ENCODE measurements at regions not wholly inside any gene's neighbourhood (a gene's known extent, or its start where the extent isn't known, plus 50 kb on each side); places are given as distances from the start of the nearest gene placed in this dataset.

- no peak for DNase-seq (ENCODE audit: low spot score)
- intact Hi-C loops (cut with DNase I), result no loop called here
Measured at GRCh38 chrX:39460499-39460898, 637.3 kb downstream of the BCOR start.

- no peak for DNase-seq (ENCODE audit: low spot score)
- intact Hi-C loops (cut with DNase I), result no loop called here
Measured at GRCh38 chrX:39462835-39463234, 634.9 kb downstream of the BCOR start.

DNA sequence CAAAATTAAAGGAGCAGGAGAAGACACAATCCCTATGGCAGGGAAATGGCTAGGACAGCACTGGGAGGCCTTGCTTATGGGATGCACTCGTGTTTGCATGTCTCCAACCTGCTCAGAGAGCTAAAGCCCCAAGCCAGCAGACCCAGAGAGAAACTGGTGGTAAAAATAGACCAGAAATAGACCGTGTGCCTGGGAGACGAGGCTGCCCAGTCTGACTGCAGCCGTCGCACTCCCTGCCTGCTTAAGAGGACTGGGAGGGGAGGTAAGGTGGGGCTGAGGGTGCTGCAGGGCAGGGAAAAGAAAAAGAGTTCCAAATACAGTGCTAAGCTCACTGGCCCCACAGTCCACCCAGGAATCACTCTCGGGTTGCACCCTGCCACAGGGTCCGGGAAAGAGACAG, 633.5 kb downstream of the BCOR start:
- DNase-seq (ENCODE audit: low spot score), result no peak
- intact Hi-C loops (cut with DNase I), result no loop called here

DNA sequence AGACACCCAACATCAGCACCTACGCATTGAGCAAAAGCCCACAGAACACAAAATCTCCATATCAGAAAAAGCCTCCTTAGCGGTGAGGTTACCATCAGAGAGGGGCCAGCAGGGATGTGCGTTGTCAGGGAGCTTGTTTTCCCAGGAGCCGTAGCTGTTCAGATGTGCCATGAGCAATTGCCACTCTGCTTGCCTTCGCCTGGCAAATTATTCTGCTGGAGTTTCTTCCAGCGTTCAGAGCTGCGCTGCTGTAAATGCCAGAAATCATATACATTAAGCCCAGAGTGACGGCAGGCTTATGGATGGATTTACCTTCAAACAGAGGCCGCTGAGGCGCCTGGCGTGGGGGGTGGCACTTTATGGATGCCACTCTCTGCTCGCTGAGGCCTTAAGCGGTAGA, 632.3 kb downstream of the BCOR start:
- no peak for DNase-seq (ENCODE audit: low spot score)

DNA sequence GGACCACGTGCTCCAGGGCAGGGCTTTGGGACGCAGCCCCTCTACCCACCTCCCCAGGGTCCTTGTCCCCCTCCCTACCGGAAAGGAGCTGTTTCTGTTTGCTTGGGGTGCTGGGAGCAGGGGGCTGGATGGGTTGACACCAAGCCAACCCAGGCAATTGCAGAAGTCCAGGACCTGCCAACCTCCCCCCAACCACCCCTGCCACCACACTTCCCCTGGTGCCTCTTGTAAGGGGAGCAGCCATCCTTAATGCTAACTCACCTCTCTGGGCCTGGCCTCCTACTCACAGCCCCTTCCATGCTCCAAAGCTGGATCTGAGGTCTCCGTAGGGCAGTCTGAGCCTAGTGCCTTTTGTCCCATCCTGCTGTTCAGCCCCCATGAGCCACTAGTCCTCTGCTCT, 631.9 kb downstream of the BCOR start:
- DNase-seq (ENCODE audit: low spot score), result no peak
- intact Hi-C loops (cut with DNase I), result no loop called here

More for the DNA sequence above, 632.3 kb downstream of the BCOR start:
- intact Hi-C loops (cut with DNase I), result no loop called here

DNA sequence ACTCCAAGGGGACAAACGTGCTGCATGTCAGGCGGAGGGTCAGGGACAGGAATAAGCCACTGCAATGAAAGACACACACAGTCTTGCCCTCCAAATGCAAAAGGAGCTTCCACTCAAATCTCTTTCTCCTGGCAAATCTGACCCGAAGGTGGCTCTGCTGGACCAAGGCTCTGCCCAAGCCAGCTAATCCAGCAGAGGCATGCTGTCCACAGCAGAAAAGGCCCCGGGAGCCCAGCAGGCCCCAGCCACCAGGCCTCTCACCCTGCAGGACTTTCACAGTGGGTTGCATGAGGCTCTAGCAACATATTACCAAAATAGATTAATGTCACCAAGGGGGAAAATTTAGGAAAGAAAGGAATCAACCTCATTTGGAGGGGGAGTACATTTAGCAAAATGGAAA, 628.6 kb downstream of the BCOR start:
- DNase-seq (ENCODE audit: low spot score), result no peak
- intact Hi-C loops (cut with DNase I), result no loop called here

DNA sequence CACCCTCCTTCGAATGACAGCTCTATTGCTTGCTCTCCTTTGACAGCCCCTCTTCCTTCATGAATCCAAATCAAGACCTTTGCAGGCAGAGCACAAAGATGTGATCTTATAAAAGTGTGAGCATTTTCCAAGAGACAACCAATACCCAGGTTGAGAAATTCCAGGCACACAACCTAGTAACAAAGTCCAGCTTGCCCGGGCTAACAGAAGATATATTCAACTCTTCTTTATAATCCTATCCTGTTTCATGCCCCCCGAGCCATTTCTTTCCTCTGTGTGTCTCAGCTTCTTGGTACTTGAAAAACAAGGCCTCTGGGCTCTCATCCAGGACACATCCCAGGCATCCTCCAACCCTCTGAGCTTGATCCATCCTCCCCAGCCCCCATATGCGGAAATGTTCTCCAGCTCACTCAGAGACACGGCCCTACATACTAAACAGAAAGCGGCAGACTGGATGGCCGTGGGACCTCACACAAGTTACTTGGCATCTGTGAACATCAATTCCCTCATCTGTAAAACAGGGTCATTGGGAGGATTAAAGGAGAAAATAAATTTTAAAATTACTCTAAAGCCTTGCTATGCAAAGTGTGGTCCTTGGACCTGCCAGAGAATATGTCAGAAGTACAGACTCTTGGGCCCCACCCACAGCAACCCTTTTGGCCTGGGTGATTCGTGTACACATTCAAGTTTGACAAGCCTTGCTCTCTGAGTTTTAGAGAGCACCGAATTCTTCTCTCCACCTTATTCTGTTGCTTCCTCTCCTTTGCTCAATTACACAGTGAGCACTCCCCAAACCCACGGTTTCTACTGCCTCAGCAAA, 627.0 kb downstream of the BCOR start:
- intact Hi-C loops (cut with DNase I), result no loop called here
- DNase-seq (ENCODE audit: low spot score), result no peak

DNA sequence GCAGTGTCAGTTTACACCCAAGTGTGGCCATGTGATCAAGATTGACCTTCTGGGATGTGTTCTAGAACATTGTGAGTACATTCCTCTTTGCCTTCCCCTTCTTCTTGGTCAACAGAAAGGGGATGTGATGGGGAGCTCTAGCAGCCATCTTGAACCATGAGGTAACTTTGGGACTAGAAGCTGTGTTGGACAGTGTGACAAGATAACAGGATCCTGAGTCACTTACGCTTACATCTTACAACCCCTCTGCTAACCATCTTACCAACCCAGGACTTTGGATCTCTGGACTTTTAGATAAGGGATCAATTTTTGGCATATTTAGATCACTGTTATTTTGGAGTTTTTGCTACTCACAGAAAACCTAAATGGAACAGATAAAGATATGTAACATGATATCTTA, 625.6 kb downstream of the BCOR start:
- intact Hi-C loops (cut with DNase I), result no loop called here

GRCh38 chrX:39473812-39474211, 623.9 kb downstream of the BCOR start:
- intact Hi-C loops (cut with DNase I), result no loop called here

More for the DNA sequence above, 625.6 kb downstream of the BCOR start:
- no peak for DNase-seq (ENCODE audit: low spot score)

GRCh38 chrX:39475372-39475771, 622.4 kb downstream of the BCOR start:
- no peak for DNase-seq (ENCODE audit: low spot score)
- intact Hi-C loops (cut with DNase I), result no loop called here

More at GRCh38 chrX:39473812-39474211, 623.9 kb downstream of the BCOR start:
- DNase-seq (ENCODE audit: low spot score), result no peak

GRCh38 chrX:39476604-39477021, 621.1 kb downstream of the BCOR start:
- intact Hi-C loops (cut with DNase I), result no loop called here
- no peak for DNase-seq (ENCODE audit: low spot score)

GRCh38 chrX:39477031-39477761, 620.6 kb downstream of the BCOR start:
- intact Hi-C loops (cut with DNase I), result no loop called here
- no peak for DNase-seq (ENCODE audit: low spot score)

DNA sequence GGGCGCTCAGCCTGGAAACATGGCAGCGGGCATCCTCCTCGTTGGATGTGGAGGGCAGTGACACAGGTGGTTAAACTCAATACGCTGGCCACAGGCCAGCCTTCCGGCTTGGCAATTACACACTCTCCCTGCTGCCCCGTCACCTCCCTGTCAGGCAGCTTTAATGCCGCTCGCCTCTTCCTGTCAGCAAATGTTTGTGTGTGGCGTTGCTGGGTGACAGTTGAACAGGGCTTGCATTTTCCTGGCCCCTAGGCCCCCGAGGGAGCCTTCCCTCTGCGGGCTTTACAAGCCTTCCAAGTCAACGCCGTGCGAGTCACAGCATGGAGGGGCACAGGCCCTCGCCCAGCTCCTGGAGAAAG, 620.0 kb downstream of the BCOR start:
- DNase-seq (ENCODE audit: low spot score), result no peak
- intact Hi-C loops (cut with DNase I), result no loop called here

- no peak for DNase-seq (ENCODE audit: low spot score)
- intact Hi-C loops (cut with DNase I), result no loop called here
Measured at GRCh38 chrX:39479856-39480255, 617.9 kb downstream of the BCOR start.

GRCh38 chrX:39480963-39481362, 616.8 kb downstream of the BCOR start:
- intact Hi-C loops (cut with DNase I), result no loop called here
- DNase-seq (ENCODE audit: low spot score), result no peak

DNA sequence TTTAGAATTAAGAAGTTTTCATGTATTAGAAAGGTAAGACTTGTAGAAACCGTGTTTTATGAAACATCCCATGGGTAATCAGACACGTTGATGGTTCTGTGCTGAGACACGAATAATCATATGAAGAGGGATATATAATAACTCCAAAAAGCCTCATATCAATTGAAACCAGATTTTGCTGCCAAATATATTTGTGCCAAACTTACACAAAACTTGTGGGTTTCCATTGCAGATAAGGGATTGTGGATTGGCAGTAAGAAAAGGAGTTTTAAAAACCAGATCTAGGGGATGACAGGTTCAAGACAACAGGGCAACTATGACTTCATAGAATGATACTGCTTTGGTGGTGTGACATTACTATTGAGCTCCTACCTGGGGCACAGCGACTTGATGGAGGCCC, 616.1 kb downstream of the BCOR start:
- intact Hi-C loops (cut with DNase I), result no loop called here
- no peak for DNase-seq (ENCODE audit: low spot score)

DNA sequence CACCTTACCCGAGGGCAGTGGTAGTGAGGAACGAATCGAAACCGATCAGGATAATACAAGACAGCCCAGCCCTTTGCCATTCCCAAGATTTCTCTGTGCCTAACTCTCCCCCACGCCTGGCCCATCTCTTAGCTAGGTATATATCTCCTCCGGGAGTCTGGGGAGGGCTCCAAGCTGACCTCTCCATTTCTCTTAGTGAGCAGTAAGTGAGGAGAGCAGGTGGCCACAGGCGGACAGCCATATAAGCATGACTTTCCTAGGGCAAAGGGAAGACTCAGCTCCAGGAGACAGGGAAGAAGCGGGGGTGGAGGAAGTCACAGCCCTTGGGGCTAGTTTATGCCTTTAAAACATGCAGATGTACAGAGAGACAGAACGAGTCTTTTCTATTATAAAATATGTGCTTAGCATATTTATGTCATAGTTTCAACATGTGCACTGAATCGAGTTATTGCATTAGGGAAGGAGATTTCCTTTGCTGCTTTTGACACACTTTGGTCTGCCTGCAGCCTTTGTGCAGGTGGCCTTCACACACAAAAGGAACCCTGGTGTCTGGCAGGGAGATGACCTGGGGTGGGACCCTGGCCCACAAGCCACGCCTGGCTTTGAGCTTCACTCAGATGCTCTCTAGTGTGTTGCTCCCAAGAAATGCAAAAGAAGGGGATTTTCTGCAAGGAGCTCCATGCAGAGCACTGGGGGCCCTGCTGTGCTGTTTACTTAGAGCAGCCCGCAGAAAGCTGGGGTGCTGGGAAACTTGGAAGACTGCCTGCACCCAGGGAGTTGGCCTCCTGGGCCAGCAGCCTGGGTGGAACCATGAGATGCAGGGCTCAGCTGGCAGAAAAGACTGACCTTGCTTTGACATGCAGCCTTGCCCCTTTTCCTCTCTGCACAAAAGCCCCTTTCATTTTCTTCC, 613.3 kb downstream of the BCOR start:
- no peak for DNase-seq (ENCODE audit: low spot score)
- intact Hi-C loops (cut with DNase I), result no loop called here

DNA sequence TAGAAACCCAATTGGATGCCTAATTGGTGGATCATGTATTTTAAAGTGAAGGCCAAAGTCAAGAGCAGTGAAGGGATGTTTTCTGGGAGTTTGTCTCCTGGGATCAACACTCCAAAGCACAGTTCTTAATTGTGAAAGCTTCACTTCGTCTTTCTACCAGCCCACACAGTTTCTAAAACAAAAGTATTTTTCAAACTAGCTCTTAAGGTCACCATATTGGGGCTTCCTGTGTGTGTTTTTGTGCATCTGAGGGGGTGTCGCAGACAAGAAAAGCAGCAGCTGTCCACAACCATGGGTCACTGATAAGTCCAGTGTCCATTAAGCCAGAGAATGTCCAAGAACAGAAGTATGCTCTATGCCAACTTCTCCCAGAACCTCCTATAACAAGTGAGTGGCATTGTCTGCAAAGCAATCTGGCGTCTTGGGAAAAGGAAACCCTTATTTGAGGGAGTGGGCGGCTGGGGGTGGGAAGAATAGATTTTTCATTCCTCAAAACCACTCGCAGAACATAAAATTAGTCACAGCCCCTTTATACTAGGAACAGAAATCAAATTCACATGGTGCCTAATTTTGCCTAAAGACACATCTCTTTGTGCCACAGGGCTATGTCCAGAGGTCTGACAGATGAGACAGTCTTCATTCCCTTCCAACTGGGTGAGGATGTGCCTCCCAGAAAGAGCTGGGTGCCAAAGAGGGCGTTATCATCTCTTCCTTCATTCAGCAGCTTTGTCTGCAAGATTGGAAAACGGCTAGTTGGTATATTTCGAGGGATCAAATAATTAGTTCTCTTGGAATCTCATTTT, 610.4 kb downstream of the BCOR start:
- intact Hi-C loops (cut with DNase I), result no loop called here
- DNase-seq (ENCODE audit: low spot score), result no peak

DNA sequence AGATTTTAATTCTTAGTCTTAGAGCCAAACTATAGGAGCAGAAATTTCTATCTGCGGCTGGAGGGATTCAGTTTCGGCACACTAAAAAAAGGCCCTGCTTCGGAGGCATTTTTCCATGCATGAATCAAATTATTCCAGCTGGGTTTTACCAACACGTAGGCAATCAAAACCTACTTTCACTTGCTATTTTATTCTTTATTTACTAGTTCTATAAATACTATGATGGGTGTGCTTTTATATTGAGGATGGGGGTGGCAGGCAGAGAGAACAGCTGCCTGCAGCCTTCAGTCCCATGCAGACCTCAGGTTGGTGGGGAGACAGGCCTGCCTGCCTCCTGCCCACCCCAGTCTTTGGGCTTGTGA, 609.8 kb downstream of the BCOR start:
- intact Hi-C loops (cut with DNase I), result no loop called here
- DNase-seq (ENCODE audit: low spot score), result no peak

Measured in cardiac septum (tissue), 1 donor.